Right lung (tissue), 2 donors: ENCODE measurements at regions not wholly inside any gene's neighbourhood (a gene's known extent, or its start where the extent isn't known, plus 50 kb on each side); places are given as distances from the start of the nearest gene placed in this dataset.
A peak's percentile ranks its signal among the peaks of the same experiment; 100 is the strongest.

Experiments used
- DNase-seq, 2 donors: peaks; one replicate each; pipeline ENCODE4 v3.0.0-alpha.2; 2013

DNA sequence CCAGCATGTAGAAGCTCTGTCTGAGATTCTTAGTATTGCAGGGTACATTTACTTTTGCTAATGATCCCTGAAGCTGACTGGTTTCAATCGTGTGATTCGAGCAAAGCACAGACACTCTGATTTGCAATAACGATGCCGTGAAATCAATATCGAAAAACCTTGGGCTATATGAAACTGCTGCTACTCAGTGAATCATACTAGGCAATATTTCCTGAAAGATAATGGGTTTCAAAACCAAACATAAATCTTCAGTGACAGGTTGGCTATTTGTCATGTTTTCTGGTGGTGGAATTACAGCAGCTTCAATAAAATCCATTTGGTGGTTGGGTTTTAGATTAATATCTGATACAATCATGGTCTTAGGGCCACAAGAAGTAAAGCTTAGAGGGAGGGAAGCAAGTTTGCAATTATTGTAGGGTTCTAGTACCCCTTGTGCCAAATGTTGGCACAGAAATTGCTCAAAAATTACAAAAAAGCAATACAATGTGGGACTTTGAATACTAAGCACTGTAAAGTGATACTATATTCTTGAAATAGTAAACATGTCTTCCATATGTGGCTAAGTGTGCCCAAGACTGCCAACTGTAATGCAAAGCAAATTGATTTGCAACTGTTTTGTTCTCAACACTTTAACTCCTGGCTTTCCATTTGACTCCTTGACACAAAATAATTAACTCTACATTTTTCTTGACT lies 112.4 kb upstream of the JAZF1 start:
- DNase-seq, result no peak

DNA sequence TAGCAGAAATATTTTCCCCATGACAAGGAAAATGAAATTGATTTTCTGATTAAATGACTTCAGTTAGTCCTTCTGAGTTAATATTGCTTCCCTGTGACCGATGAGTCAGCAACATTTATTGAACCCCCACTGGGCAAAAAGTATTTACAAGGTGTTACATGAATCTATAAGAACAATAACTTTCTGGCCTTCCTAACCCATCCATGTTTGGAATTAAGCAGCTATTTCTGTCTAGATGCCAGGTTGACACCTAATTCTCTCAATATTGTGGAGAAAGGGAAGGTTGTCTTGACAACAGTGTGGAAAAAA lies 112.9 kb upstream of the JAZF1 start:
- DNase-seq, result no peak

DNA sequence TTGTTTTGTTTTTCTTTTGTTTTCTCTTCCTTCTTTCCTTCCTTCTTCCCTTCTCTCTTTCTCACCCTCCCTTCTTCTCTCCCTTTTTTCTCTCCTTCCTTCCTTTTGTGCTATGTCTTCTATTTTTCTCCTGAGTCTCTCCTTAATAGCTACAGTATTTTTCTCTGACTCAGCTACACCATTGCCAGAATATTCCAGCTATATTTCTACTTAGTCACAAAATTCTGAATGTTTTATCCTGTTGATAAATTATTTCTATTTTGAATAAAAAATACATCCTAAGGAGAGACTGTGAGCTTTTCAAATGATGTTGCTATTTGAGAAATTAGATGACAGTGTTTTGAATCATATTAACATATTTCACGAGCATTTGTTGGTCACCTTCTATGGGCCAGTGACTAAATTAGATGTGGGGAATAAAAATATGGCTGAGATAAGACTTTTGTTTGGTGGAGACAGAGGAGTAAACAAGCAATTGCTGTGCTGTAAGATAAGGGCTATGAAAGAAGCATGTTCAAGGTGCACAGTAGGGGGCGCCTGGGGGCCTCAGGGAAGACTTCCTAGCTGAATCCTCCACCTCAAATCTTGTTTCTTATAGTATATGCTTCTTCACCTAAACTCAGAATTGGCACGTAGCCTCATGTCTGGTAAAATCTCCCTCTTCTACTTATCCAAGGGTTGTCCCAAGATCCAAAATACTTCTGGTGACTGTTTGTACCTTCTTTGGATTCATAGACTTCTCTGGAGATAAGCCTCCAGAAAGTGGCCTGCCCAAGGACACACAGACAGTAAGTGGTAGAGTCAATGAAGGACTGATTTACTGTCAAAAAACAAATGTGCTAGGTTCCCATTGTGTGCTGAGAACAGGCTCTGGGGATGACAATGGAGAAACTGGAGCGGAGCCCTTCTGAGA lies 115.5 kb upstream of the CREB5 start:
- no peak for DNase-seq

DNA sequence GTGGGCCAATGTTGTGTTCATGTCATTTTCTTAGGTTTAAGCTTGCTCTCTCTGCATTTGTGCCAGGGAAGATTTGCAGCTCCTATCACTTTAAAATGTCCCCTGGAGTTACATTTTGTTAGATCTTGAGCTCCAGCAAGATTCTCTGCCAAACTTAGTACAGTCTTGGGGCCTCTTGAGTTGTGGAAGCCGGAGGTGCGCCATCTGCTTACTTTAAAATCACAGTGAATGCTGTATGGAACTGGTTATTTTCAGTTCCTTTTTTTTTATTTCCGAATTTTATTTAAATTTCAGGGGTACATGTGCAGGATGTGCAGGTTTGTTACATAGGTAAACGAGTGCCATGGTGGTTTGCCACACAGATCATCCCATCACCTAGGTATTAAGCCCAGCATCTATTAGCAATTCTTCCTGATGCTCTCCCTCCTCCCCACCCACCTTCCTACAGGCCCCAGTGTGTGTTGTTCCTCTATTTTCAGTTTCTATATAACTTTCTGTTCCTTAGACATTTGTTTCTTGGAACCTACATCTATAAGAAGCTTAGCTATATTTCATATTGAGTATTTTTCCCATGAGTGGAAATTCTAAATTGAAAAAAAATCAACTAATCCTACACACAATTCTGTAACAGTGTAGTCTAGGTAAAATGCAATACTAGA lies 114.4 kb upstream of the CREB5 start:
- DNase-seq, result no peak

DNA sequence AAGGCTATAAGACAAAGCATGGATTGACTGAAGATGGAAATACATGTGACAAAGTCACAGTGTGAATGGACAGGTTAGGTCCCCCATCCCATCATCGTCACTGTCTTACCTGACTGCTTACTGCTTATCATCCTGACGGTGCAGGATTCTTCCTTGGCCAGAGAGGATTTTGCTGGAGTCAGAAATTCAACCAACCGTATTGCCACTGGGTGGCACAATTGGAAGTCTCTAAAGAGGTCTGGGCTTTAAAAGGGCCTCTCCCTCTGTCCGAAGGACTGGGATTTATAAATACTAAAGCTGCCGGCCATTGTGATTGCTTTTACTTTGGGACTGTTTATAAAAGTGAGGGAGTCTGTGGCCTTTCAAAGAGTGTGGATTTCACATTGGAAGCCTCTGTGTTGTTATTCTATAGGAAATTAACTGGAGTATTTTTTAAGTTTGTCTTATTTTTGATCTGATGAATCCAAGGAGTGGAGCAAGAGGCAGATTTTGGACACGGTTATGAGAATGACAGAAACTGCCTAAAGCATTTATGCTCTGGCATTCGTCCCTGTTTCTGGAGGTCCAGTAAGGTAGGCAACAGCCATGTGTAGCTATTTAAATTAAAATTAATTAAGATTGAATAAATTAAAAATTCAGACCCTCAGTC lies 113.3 kb upstream of the CREB5 start:
- DNase-seq, result peak in 1 of 2 donors; percentile 38

DNA sequence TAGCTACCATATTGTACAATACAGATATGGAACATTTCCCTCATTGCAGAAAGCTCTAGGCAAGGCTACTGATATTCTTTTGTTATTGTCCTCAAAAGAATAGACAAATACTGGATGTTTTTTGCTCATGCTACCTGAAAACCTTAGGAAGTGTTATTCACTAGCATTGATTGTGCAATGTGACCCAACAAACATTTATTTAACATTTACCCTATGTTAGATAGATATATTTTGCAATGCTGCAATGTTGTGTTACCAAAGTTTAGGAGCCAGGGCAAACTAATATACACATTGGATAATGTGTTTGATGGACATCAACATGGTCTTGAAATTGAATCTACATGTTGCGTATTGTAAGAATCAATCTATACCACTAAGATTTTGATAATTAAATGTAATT lies 112.8 kb upstream of the CREB5 start:
- no peak for DNase-seq

DNA sequence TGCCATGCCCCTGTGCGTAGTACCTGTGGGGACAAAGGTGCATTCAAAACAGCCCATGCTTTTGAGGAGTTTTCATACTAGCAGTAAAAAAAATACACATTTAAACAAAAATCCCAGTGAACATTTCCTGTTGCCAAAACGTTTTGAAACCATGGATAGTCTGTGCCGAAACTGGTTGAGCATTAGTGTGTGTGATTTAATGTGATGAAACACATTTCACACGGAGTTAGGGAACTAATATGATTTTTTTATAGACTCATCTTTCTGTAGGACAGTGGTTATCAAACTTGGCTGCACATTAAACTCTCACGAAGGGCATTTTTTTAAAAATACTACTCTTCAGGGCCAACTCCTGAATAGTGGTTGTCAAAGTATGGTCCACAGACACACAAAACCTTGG lies 111.8 kb upstream of the CREB5 start:
- DNase-seq, result no peak

DNA sequence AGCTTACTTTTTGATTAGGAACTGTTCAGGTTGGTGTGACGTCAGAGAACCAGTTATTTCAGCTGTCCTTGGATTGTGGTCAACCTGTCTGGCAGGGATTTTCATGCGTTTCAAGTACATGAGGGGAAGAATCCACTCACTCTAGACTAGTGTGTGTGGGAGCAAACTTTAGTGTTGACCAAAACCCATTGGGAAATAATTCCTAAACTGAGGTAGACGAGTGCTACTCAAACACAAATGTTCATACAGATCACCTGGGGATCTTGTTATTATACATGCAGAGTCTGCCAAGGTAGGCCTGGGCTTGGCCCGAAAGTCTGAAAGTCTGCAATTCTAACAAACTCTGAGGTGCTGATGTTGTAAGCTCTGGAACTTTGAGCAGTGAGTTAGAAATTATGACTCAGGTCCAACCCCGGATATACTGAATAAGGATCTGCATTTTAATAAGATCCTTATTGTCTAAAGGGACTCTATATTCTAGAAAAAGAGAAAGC lies 111.1 kb upstream of the CREB5 start:
- DNase-seq, result peak in 1 of 2 donors; percentile 9

DNA sequence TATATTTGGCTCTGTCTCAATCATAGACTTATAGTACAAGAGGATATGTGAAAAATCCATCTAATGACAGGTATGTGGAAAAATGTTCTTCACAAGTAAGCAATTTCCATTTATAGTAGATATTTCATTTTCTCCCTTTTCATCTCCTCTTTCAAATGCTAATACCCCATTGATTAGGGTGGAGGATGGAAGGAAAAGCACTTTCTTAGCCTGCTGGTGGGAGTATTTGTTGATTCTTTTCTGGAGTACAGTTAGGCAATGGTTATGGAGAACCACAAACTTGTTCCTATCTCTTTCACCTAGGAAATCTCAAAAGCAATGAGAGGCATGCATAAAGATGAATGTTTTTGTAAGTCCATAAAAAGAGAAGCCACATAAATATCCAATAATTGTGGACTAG lies 108.0 kb upstream of the CREB5 start:
- DNase-seq, result no peak

DNA sequence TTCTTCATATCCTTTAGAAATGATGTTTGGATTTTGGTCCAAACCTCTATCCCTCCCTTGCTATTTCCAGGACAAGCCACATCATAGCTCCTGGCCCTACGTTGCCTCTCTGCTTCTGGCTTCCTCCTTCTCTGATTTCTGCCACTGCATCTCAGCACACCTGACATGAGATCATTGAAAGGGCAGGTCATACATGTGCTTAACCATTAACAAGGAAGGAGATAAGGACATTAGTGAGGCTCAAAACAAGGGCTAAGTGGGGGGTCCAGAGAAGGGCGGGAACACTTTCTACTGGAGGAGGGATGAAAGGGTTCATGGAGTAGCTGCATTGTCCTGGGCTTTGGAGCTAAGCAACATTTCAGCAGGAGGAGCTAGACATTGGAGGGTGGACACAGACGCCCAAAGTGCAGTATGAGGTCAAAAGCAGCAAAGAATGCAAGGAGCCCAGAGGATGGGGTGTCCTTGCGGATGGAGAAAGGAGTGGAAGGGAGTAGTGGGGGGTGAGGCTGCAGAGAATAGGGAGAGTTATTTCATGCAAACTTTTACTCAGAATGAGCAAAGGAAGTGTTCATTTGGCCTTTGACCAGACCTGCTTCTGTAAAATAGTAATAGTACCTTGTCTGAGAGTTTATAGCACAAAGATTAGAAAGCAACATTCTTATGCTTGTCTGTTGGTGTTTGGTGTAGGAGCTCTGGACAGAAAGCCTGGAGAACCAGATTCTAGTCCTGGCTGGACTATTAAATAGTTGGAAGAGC lies 102.4 kb upstream of the CREB5 start:
- DNase-seq, result no peak

DNA sequence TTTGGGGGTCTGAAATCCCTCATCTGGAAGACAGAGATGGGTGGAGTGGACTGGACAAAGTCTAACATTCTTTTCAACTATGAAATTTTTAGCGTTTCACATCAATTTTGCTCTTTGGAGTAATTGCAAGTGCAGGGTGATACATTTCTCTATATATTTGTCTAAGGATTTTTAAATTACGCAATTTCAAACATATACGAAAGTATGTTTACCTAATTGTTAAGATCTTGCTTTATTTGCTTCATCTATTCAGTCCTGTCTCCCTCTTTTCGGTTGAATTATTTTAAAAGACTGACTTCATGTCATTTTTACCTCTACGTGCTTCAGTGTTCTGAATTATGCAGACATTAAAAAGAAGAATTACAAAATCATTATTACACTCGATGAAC lies 101.9 kb upstream of the CREB5 start:
- DNase-seq, result no peak

DNA sequence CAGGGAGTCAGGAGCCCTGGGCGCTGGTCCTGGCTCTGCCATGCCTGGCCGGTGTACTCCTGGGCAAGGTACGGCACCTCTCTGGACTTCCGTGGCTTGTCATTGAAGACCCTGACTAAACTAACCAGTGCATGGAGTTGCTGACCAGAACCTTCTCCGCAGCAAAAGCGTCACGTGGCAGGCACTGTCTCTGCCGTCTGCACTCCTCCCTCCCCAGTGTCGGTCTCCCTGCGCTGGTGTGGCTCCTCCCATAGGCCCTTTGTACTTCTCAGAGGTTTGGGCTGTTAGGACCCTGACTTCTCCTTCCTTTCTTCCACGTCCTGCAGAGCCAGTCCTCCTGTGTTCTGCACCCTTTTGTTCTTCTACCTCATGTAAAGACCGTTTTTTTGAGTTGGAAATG lies 100.6 kb upstream of the CREB5 start:
- no peak for DNase-seq

DNA sequence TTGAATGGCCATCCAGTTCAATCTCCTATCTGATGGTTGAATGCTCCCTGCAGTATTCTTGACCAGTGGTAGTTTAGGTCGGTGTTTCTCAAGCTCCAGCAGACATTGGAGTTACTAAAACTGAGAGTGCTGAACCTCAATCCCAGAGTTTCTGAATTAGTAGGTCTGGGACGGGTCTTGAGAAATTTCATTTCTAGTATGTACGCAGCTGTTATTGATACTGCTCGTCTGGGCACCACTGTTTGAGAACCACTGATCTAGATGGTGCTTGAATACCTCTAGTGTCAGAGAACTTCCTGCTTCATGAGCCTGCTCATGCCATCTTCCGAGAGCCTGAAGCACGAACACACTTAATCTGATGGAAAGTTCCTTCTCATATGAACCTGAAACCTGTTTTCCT lies 99.4 kb upstream of the CREB5 start:
- no peak for DNase-seq

DNA sequence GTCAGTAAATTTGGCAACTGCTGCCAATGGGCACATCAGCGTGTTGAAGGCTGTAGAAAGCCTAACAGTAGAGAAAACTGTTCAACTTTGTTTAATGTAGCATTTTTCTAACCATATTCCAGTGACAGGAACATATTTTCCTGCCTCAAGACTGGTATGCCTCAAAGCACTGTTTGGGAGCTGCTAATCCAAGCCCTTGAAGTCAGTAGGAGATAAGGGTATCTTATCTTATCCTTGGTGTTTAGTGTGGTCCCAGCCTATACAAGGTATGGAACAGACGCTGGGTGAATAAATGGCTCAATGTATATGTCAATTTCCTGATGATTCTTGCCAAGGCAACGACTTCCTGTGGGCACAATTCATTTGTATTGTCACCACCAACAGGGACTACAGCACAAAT lies 97.5 kb upstream of the CREB5 start:
- no peak for DNase-seq

DNA sequence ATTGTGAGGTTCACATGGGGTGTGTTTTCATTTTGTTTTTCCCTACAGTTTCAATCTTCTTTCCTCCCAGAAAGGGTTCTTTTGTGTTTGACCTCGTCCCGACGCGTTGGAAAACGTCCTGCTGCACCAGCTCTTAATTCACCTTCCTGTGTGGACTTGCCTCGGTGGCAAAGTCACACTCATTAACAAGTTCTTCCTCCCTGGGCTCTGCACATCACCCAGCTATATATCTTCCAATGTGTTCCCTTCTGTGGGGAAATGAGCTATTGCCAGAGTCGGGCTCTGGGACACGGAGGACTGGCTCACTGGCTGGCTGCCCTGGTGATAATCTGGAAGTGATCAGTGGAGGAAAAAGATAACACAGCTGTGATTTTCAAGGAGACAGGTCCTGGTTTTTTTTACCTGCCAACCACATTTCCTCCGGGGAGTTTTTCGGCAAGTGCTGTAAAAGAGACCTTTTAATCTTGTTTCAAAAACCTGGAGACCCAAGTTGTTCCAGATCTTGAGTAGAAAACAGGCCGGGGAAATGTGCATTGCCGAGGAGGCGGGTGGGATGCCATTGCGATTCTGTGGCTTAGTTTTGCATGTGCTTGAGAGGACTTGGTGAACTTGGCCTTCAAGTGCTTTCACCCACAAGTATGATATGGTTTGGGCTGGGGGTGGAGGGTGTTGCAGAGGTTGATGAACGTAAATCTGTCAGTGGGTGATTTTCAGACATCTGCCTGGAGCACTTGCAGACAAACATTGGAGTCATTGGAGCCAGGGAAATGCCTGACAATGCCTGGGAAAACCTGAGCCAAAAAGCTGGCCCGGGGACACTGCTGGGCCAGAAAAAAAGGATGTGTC lies 96.5 kb upstream of the CREB5 start:
- DNase-seq, result no peak

DNA sequence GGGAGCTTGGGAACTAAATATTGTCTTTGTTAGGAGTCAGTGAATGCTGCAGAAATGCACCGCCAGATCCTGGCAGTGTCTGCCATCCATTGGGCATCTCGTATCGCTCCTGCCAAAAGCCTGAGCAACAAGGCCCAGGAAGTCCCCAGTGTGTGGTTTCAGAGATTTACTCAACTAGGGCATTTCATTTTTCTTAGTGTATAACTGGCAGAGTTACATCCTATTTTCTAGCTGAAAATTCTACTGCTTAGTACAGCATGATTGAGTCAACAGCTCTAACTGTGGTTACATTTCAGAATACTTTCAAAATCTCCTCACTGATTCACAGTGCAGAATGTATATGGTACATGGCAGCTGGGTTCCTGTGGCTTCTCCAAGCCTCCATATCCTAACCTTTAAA lies 95.8 kb upstream of the CREB5 start:
- no peak for DNase-seq

DNA sequence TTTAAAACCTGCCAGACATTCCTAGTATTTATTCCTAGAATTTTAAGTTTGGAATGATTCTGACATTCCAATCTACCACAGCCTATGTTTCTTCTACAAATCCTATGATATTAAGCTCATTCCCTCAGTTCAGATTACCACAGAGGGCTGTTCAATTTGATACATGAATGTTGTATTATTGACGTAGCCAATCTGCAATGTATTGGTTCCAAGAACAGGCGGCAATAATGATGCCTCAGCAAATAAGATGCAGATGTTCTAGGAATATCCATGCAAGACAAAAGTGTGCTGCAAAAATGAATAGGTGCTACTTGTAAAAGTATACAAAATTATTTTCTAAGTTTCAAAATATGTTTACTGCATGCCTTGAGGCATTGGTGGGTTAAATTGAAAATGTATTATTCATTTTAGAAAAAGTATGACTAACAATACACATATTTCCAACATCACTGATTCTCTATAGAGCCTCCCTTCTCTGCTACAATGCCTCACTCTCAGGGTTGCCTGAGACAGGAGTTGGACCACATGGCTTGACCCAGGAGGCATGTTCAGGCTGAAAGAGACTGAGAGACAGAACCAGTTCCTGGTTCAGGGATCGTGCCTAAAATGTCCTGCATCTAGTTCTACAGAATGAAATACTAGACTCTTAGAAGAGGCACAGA lies 94.1 kb upstream of the CREB5 start:
- DNase-seq, result no peak

DNA sequence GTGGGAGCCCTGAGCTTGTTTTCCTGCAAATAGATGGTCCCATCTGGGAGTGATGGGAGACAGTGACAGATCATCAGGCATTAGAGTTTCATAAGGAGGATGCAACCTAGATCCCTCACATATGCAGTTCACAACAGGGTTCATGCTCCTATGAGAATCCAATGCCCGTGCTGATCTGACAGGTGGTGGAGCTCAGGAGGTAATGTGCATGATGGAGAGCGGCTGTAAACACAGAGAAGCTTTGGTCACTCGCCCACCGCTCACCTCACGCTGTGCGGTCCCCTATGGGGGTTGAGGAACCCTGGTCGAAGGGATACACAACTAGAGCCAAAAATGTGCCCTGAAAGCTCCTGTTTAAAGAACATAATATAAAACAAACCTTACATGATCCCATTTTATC lies 88.5 kb upstream of the CREB5 start:
- no peak for DNase-seq

DNA sequence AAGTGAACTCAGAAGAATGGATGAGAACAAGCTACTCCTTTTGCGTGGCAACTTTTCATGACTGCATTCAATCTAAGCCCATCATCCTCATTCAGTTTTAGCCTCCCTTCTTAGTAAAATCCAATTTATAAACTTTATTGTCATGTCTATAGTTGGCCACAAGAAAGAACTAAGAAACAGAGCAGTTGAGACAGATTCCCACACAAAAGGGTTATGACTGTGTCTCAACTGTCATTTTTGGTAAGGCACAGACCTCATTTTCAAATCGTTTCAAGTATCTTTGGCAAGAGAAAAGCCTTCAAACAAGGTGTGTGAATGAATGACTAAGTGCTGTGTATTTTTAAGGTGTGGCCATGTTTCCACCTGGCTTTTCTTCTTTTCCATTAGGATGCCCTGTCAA lies 84.2 kb upstream of the CREB5 start:
- DNase-seq, result no peak
